ENCODE measurements at regions not wholly inside any gene's neighbourhood (a gene's known extent, or its start where the extent isn't known, plus 50 kb on each side); places are given as distances from the start of the nearest gene placed in this dataset.

- peaks cover 62% of the 10 kb centered on the region for H3K4me1 Mint-ChIP-seq
- H3K27ac Mint-ChIP-seq, result no peak overlapping the region
- H3K4me3 Mint-ChIP-seq, result no peak overlapping the region
- POLR2A ChIA-PET, result no interaction called here
- H3K27me3 Mint-ChIP-seq (ENCODE audit: low read depth), result no peaks in the 10 kb centered on the region
- H3K36me3 Mint-ChIP-seq, result 0 out of 2 replicates have a peak, but pooled peaks cover 2% of the 10 kb centered on the region
- H3K9me3 Mint-ChIP-seq, result no peaks in the 10 kb centered on the region; the same call in 1 of the 2 replicates
- TF ChIP-seq TEAD1 (CRISPR knock-in tag; IDR thresholded peaks at IDR 0.05), result no peak
- CTCF ChIA-PET, result no interaction called here
- DNase-seq (ENCODE audit: low spot score) (no peak), ATAC-seq (no peak)
These were observed 133.8 kb downstream of the DDX53 start for GRCh38 chrX:23133551-23133950.

- ChIA-PET CTCF (no interaction called here), POLR2A (no interaction called here)
- DNase-seq (ENCODE audit: low spot score) (no peak), ATAC-seq (no peak)
- Mint-ChIP-seq H3K36me3 (no peaks in the 10 kb centered on the region), H3K9me3 (no peaks in the 10 kb centered on the region), H3K27ac (no peak overlapping the region), H3K4me1 (peaks cover 57% of the 10 kb centered on the region), H3K27me3 (ENCODE audit: low read depth) (no peaks in the 10 kb centered on the region), H3K4me3 (no peak overlapping the region)
- TF ChIP-seq ZMAT4 (CRISPR knock-in tag; IDR thresholded peaks at IDR 0.05), result no peak
- TF ChIP-seq ZNF232 (CRISPR knock-in tag; IDR thresholded peaks at IDR 0.05), result no peak
- no peak for TF ChIP-seq ZNF532 (CRISPR knock-in tag; IDR thresholded peaks at IDR 0.05; ENCODE audit: borderline replicate concordance)
- TF ChIP-seq MAX (CRISPR knock-in tag; IDR thresholded peaks at IDR 0.05), result no peak
These were observed 134.4 kb downstream of the DDX53 start for GRCh38 chrX:23134136-23134535.

GRCh38 chrX:23136816-23137215 is 137.1 kb downstream of the DDX53 start:
- H3K4me3 Mint-ChIP-seq, result no peak overlapping the region
- H3K27me3 Mint-ChIP-seq (ENCODE audit: low read depth), result no peaks in the 10 kb centered on the region
- no peak for TF ChIP-seq NFATC4 (CRISPR knock-in tag; IDR thresholded peaks at IDR 0.05)
- no peak for TF ChIP-seq ZMAT4 (CRISPR knock-in tag; IDR thresholded peaks at IDR 0.05)
- no peak for TF ChIP-seq ZNF317 (CRISPR knock-in tag; IDR thresholded peaks at IDR 0.05; ENCODE audit: borderline replicate concordance, low read depth)
- no peak for TF ChIP-seq ZNF281 (CRISPR knock-in tag; IDR thresholded peaks at IDR 0.05)
- TF ChIP-seq ZNF263 (CRISPR knock-in tag; IDR thresholded peaks at IDR 0.05; ENCODE audit: low read depth), result no peak
- TF ChIP-seq ZBTB43 (CRISPR knock-in tag; IDR thresholded peaks at IDR 0.05), result no peak
- no peak for TF ChIP-seq TEAD1 (CRISPR knock-in tag; IDR thresholded peaks at IDR 0.05)
- no peak for TF ChIP-seq PRRX2 (CRISPR knock-in tag; IDR thresholded peaks at IDR 0.05)
- no peak for TF ChIP-seq ETV6 (CRISPR knock-in tag; IDR thresholded peaks at IDR 0.05)
- H3K4me1 Mint-ChIP-seq, result peaks cover 42% of the 10 kb centered on the region
- POLR2A ChIA-PET, result no interaction called here
- no peak for ATAC-seq
- no peaks in the 10 kb centered on the region for H3K36me3 Mint-ChIP-seq
- peak overlapping the region; percentile 63; the same call in 1 of the 2 replicates for H3K27ac Mint-ChIP-seq
- CTCF ChIA-PET, result interaction anchor here (1.4 kb wide), 1 partner anchor 181 kb away, joined by 3 read pairs; no protein-coding TSS in a partner anchor
- DNase-seq (ENCODE audit: low spot score), result no peak
- H3K9me3 Mint-ChIP-seq, result no peaks in the 10 kb centered on the region
